Muscle of arm (tissue), 1 donor: ENCODE measurements at regions not wholly inside any gene's neighbourhood (a gene's known extent, or its start where the extent isn't known, plus 50 kb on each side); places are given as distances from the start of the nearest gene placed in this dataset.

Experiments
- DNase-seq: peaks from one replicate; pipeline ENCODE4 v3.0.0-alpha.2; 2013

- no peak for DNase-seq
Observed at GRCh38 chr21:28750565-28750964, 242.1 kb downstream of the LTN1 start.

- no peak for DNase-seq
Observed at GRCh38 chr21:28749536-28749935, 243.1 kb downstream of the LTN1 start.

- DNase-seq: no peak
Observed at GRCh38 chr21:28747464-28747863, 245.2 kb downstream of the LTN1 start.

GRCh38 chr21:28746166-28746565 lies 246.5 kb downstream of the LTN1 start:
- DNase-seq: no peak

- DNase-seq: peak; percentile 83
Observed at GRCh38 chr21:28745131-28746016, 247.3 kb downstream of the LTN1 start.

GRCh38 chr21:28743723-28744122 lies 249.0 kb downstream of the LTN1 start:
- DNase-seq: no peak

GRCh38 chr21:28742527-28742926 lies 250.2 kb downstream of the LTN1 start:
- peak; percentile 60 for DNase-seq

GRCh38 chr21:28740125-28740524 lies 252.6 kb downstream of the LTN1 start:
- no peak for DNase-seq

GRCh38 chr21:28738882-28739281 lies 253.8 kb downstream of the LTN1 start:
- no peak for DNase-seq

GRCh38 chr21:28738420-28738704 lies 254.3 kb downstream of the LTN1 start:
- DNase-seq: no peak

GRCh38 chr21:28737674-28738419 lies 254.8 kb downstream of the LTN1 start:
- DNase-seq: peak; percentile 36

- DNase-seq: no peak
Observed at GRCh38 chr21:28734522-28735175, 258.0 kb downstream of the LTN1 start.

- DNase-seq: no peak
Observed at GRCh38 chr21:28731700-28732321, 260.9 kb downstream of the LTN1 start.

- no peak for DNase-seq
Observed at GRCh38 chr21:28729887-28730286, 262.8 kb downstream of the LTN1 start.

GRCh38 chr21:28727809-28728208 lies 264.9 kb downstream of the LTN1 start:
- no peak for DNase-seq

- DNase-seq: no peak
Observed at GRCh38 chr21:28725396-28725795, 267.3 kb downstream of the LTN1 start.

- DNase-seq: no peak
Observed at GRCh38 chr21:28723646-28724045, 269.0 kb downstream of the LTN1 start.

GRCh38 chr21:28719723-28720122 lies 273.0 kb downstream of the LTN1 start:
- DNase-seq: no peak

GRCh38 chr21:28714777-28715464 lies 277.8 kb downstream of the LTN1 start:
- no peak for DNase-seq

- no peak for DNase-seq
Observed at GRCh38 chr21:28712411-28712810, 280.3 kb downstream of the LTN1 start.

GRCh38 chr21:28705616-28706015 lies 287.1 kb downstream of the LTN1 start:
- no peak for DNase-seq

GRCh38 chr21:28704746-28705145 lies 287.9 kb downstream of the LTN1 start:
- DNase-seq: peak; percentile 39
